GM19035 (cell line): ENCODE measurements at regions not wholly inside any gene's neighbourhood (a gene's known extent, or its start where the extent isn't known, plus 50 kb on each side); places are given as distances from the start of the nearest gene placed in this dataset.

Experiments
- ATAC-seq: cut with Tn5 transposase; IDR thresholded peaks from one replicate; pipeline ENCODE4 v1.9.1; 2021; ENCODE audit not compliant: unreplicated experiment

DNA sequence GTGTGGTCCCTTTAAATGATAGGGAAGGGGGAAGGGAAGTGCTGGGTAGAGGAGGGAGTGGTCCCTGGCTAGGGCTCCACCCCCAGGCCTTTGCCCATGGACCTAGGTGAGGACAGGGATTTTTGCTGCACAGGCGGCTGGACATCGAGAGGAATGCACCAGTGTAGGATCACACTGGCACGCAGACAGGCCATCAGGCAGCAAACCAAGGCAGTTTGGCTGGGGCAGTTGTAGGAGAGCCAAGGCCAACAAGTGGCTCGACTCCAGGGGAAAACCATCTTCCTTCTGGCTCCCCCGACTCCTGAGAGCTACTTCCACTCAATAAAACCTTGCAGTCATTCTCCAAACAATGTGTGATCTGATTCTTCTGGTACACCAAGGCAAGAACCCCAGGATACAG is 402.0 kb upstream of the LRRTM1 start:
- no peak for ATAC-seq

DNA sequence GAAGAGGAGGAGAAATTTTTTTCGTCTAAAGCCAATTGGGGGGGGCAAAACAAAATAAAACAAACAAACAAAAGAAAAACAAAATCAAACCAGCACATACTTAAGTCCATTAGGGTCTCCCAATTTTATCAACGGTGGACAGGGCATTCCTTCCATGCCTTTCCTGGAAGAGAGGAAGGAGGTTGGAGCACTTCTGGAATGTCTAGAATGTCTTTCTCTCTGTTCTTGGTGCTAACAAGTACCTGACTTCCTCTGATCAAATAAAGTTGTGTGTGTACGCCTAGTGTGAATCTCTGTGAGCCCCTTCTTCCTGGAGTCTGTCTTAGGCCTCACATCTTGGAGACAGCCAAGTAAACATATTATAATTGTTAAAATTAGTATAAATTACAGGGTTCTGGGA is 399.0 kb upstream of the LRRTM1 start:
- no peak for ATAC-seq

DNA sequence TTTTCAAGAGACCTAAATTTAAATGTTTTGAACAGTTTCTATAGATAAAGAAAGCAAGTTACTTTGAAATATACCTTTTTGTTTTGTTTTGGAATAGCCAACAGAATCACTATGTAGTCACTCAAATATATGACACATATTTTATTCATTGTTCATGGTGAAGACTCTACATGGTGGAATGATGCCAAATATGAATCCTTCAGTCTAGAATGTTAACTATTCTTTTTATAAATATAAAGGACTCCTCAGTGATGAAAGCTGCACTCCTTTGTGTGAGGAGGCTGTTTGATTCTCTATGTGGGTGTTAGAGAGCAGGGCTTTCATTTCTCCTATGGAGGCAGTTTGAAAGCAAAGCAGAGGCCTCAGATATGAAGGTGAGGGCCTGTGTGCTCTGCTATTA is 396.4 kb upstream of the LRRTM1 start:
- ATAC-seq = no peak
